ENCODE measurements at regions not wholly inside any gene's neighbourhood (a gene's known extent, or its start where the extent isn't known, plus 50 kb on each side); places are given as distances from the start of the nearest gene placed in this dataset.

DNA sequence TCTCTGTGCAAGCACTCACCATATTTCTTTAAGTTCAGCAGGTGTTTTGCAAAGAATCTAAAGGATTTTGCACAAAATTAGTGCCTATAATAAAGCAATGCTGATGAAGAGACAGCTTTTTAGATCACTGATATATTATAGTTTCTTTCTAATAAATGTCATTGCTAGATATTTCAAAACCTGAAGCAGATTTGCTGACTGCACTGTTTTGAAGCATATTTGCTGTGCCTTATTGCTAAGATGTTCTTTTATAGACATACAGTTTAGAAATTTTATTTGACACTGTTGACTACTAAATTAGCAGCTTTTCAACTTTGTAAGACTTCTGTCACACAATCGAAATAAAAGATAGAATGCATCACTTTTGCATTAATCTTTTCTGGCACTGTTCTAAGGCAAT is 620.9 kb upstream of the CELF4 start:
- no peak for TF ChIP-seq EZH2phosphoT487 (conservative IDR thresholded peaks at IDR 0.05; ENCODE audit: low read length)
- TF ChIP-seq, protein P1, sequence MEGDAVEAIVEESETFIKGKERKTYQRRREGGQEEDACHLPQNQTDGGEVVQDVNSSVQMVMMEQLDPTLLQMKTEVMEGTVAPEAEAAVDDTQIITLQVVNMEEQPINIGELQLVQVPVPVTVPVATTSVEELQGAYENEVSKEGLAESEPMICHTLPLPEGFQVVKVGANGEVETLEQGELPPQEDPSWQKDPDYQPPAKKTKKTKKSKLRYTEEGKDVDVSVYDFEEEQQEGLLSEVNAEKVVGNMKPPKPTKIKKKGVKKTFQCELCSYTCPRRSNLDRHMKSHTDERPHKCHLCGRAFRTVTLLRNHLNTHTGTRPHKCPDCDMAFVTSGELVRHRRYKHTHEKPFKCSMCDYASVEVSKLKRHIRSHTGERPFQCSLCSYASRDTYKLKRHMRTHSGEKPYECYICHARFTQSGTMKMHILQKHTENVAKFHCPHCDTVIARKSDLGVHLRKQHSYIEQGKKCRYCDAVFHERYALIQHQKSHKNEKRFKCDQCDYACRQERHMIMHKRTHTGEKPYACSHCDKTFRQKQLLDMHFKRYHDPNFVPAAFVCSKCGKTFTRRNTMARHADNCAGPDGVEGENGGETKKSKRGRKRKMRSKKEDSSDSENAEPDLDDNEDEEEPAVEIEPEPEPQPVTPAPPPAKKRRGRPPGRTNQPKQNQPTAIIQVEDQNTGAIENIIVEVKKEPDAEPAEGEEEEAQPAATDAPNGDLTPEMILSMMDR (IDR thresholded peaks at IDR 0.05; ENCODE audit: insufficient read depth, low read length, poor library complexity, severe bottlenecking): no peak
- Histone ChIP-seq H4K20me1 (ENCODE audit: low read depth, low read length) (no peaks in the 10 kb centered on the region), H2AFZ (ENCODE audit: low read depth, low read length, severe bottlenecking) (no peak overlapping the region), H3K79me2 (ENCODE audit: insufficient read depth, low read length) (no peaks in the 10 kb centered on the region), H3K27me3 (ENCODE audit: low read length) (no peaks in the 10 kb centered on the region; the same call in 1 of the 2 replicates), H3K9me2 (replicated peaks; ENCODE audit: insufficient read depth, low read length) (0 out of 2 replicates have a peak, but pooled peaks cover 3% of the 10 kb centered on the region), H3K4me3 (ENCODE audit: insufficient read depth, low read length, poor library complexity, severe bottlenecking) (no peak overlapping the region), H3K9ac (ENCODE audit: low read length) (no peak overlapping the region), H3F3A (ENCODE audit: insufficient read depth) (no peaks in the 10 kb centered on the region), H3K36me3 (ENCODE audit: low read length) (no peaks in the 10 kb centered on the region), H3K9me3 (ENCODE audit: insufficient read depth, low read length) (0 out of 2 replicates have a peak, but pooled peaks cover 5% of the 10 kb centered on the region), H3K4me2 (ENCODE audit: low read depth, low read length, poor library complexity, severe bottlenecking) (no peak overlapping the region), H3K27ac (ENCODE audit: low read depth, low read length) (no peak overlapping the region)

GRCh38 chr18:38174594-38174993 is 609.0 kb upstream of the CELF4 start:
- Histone ChIP-seq H3K27me3 (ENCODE audit: low read length) (no peaks in the 10 kb centered on the region), H3K79me2 (ENCODE audit: insufficient read depth, low read length) (no peaks in the 10 kb centered on the region), H3K27ac (ENCODE audit: low read depth, low read length) (no peak overlapping the region), H3K4me2 (ENCODE audit: low read depth, low read length, poor library complexity, severe bottlenecking) (no peak overlapping the region), H3K9ac (ENCODE audit: low read length) (no peak overlapping the region), H2AFZ (ENCODE audit: low read depth, low read length, severe bottlenecking) (no peak overlapping the region), H3K36me3 (ENCODE audit: low read length) (no peaks in the 10 kb centered on the region), H3K9me2 (replicated peaks; ENCODE audit: insufficient read depth, low read length) (no peaks in the 10 kb centered on the region), H4K20me1 (ENCODE audit: low read depth, low read length) (no peaks in the 10 kb centered on the region), H3K9me3 (ENCODE audit: insufficient read depth, low read length) (no peaks in the 10 kb centered on the region), H3F3A (ENCODE audit: insufficient read depth) (no peaks in the 10 kb centered on the region), H3K4me3 (ENCODE audit: insufficient read depth, low read length, poor library complexity, severe bottlenecking) (no peak overlapping the region)
- TF ChIP-seq, protein P1 (IDR thresholded peaks at IDR 0.05; ENCODE audit: insufficient read depth, low read length, poor library complexity, severe bottlenecking): no peak
- TF ChIP-seq EZH2phosphoT487 (conservative IDR thresholded peaks at IDR 0.05; ENCODE audit: low read length): no peak

GRCh38 chr18:38174173-38174572 is 608.6 kb upstream of the CELF4 start:
- H3K36me3 ChIP-seq (ENCODE audit: low read length): no peaks in the 10 kb centered on the region
- H3K9me3 ChIP-seq (ENCODE audit: insufficient read depth, low read length): no peaks in the 10 kb centered on the region
- H3K79me2 ChIP-seq (ENCODE audit: insufficient read depth, low read length): no peaks in the 10 kb centered on the region
- no peaks in the 10 kb centered on the region for H3K27me3 ChIP-seq (ENCODE audit: low read length)
- H2AFZ ChIP-seq (ENCODE audit: low read depth, low read length, severe bottlenecking): no peak overlapping the region
- H3K9ac ChIP-seq (ENCODE audit: low read length): no peak overlapping the region
- H3K9me2 ChIP-seq (replicated peaks; ENCODE audit: insufficient read depth, low read length): no peaks in the 10 kb centered on the region
- TF ChIP-seq, protein P1 (IDR thresholded peaks at IDR 0.05; ENCODE audit: insufficient read depth, low read length, poor library complexity, severe bottlenecking): no peak
- H3F3A ChIP-seq (ENCODE audit: insufficient read depth): no peaks in the 10 kb centered on the region
- no peaks in the 10 kb centered on the region for H4K20me1 ChIP-seq (ENCODE audit: low read depth, low read length)
- H3K4me3 ChIP-seq (ENCODE audit: insufficient read depth, low read length, poor library complexity, severe bottlenecking): no peak overlapping the region
- H3K4me2 ChIP-seq (ENCODE audit: low read depth, low read length, poor library complexity, severe bottlenecking): no peak overlapping the region
- H3K27ac ChIP-seq (ENCODE audit: low read depth, low read length): no peak overlapping the region

Measured in SU-DHL-6 (cell line).